Trophoblast cell (in vitro differentiated cells and primary cell): ENCODE measurements at regions not wholly inside any gene's neighbourhood (a gene's known extent, or its start where the extent isn't known, plus 50 kb on each side); places are given as distances from the start of the nearest gene placed in this dataset.
A peak's percentile ranks its signal among the peaks of the same experiment; 100 is the strongest.

Source experiments
- DNase-seq, 2 donors: peaks; one replicate each; pipeline ENCODE4 v3.0.0-alpha.2; 2016
- H2AFZ ChIP-seq: 2 replicates; pipeline ENCODE4 v1.6.1; 2013; ENCODE audit warnings: low read length, moderate library complexity, mild to moderate bottlenecking; ENCODE audit not compliant: insufficient read depth, poor library complexity
- H2AK5ac ChIP-seq: 2 replicates; pipeline ENCODE4 v1.6.1; 2013; ENCODE audit warnings: mild to moderate bottlenecking, low read length
- H2BK120ac ChIP-seq: 2 replicates; pipeline ENCODE4 v1.6.1; 2013; ENCODE audit warnings: low read length, mild to moderate bottlenecking, moderate library complexity; ENCODE audit not compliant: insufficient read depth, poor library complexity
- H2BK12ac ChIP-seq: 2 replicates; pipeline ENCODE4 v1.6.1; 2013; ENCODE audit warnings: mild to moderate bottlenecking, low read length, moderate library complexity
- H2BK5ac ChIP-seq: 2 replicates; pipeline ENCODE4 v1.6.1; 2013; ENCODE audit warnings: low read length, low read depth, moderate library complexity, mild to moderate bottlenecking; ENCODE audit not compliant: poor library complexity
- H3K14ac ChIP-seq: 2 replicates; pipeline ENCODE4 v1.6.1; 2013; ENCODE audit warnings: mild to moderate bottlenecking, low read length
- H3K18ac ChIP-seq: 2 replicates; pipeline ENCODE4 v1.6.1; 2013; ENCODE audit warnings: mild to moderate bottlenecking, low read length
- H3K23ac ChIP-seq: 2 replicates; pipeline ENCODE4 v1.6.1; 2013; ENCODE audit warnings: low read length
- H3K27ac ChIP-seq: 2 replicates; pipeline ENCODE4 v1.5.1; 2013; ENCODE audit warnings: low read depth, mild to moderate bottlenecking, inconsistent platforms, low read length, moderate library complexity
- H3K27me3 ChIP-seq: 2 replicates; pipeline ENCODE4 v1.6.1; 2013; ENCODE audit warnings: inconsistent platforms, mild to moderate bottlenecking, low read length, moderate library complexity; ENCODE audit not compliant: insufficient read depth
- H3K36me3 ChIP-seq, 2 experiments: 1 replicate in 1 of 2; 2 replicates in 1 of 2; pipeline ENCODE4 v1.6.1; 2013; ENCODE audit warnings: low read length in 2 of 2, mild to moderate bottlenecking in 2 of 2, moderate library complexity in 1 of 2; ENCODE audit not compliant: insufficient read depth in 2 of 2, control insufficient read depth in 1 of 2
- H3K4ac ChIP-seq: 2 replicates; pipeline ENCODE4 v1.6.1; 2013; ENCODE audit warnings: low read depth, mild to moderate bottlenecking, low read length, moderate library complexity
- H3K4me1 ChIP-seq, 2 experiments: 1 replicate in 1 of 2; 2 replicates in 1 of 2; pipeline ENCODE4 v1.6.1; 2013; ENCODE audit warnings: low read length in 2 of 2, mild to moderate bottlenecking in 2 of 2, moderate library complexity in 1 of 2; ENCODE audit not compliant: insufficient read depth in 2 of 2, control insufficient read depth in 1 of 2
- H3K4me2 ChIP-seq: 2 replicates; pipeline ENCODE4 v1.6.1; 2013; ENCODE audit warnings: inconsistent platforms, mild to moderate bottlenecking, low read length, moderate library complexity
- H3K4me3 ChIP-seq: 2 replicates; pipeline ENCODE4 v1.5.1; 2013; ENCODE audit warnings: mild to moderate bottlenecking, low read depth, low read length, inconsistent platforms
- H3K79me1 ChIP-seq: one replicate; pipeline ENCODE4 v1.6.1; 2013; ENCODE audit warnings: low read length
- H3K79me2 ChIP-seq: 2 replicates; pipeline ENCODE4 v1.6.1; 2013; ENCODE audit warnings: low read length, mild to moderate bottlenecking; ENCODE audit not compliant: control insufficient read depth, insufficient read depth, poor library complexity
- H3K9ac ChIP-seq: 2 replicates; pipeline ENCODE4 v1.6.1; 2013; ENCODE audit warnings: mild to moderate bottlenecking, low read length
- H3K9me3 ChIP-seq: 2 replicates; pipeline ENCODE4 v1.6.1; 2013; ENCODE audit warnings: low read depth, mild to moderate bottlenecking, control low read depth, inconsistent platforms, low read length; ENCODE audit not compliant: insufficient read depth
- H4K12ac ChIP-seq: 2 replicates; pipeline ENCODE4 v1.6.1; 2013; ENCODE audit warnings: low read depth, mild to moderate bottlenecking, low read length, moderate library complexity
- H4K8ac ChIP-seq: 2 replicates; pipeline ENCODE4 v1.6.1; 2013; ENCODE audit warnings: low read depth, mild to moderate bottlenecking, low read length, moderate library complexity
- H4K91ac ChIP-seq: one replicate; pipeline ENCODE4 v1.6.1; 2013; ENCODE audit warnings: low read depth, mild to moderate bottlenecking, low read length, moderate library complexity
- WGBS: extraction: QIAGEN DNeasy Blood & Tissue Kit; methylation state at CpG from one replicate; pipeline ENCODE4 v1.1.7; 2013; ENCODE audit warnings: missing lambda C conversion rate; ENCODE audit not compliant: insufficient read length, insufficient coverage; ENCODE audit errors: extremely low coverage; 5-methylcytosine and 5-hydroxymethylcytosine counted together

GRCh38 chr21:35578831-35579471 lies 481.4 kb downstream of the SETD4 start:
- Histone ChIP-seq H4K91ac (no peak overlapping the region), H3K79me2 (no peaks in the 10 kb centered on the region), H4K12ac (no peak overlapping the region), H3K36me3 (no peaks in the 10 kb centered on the region), H3K14ac (no peak overlapping the region), H2AK5ac (no peak overlapping the region), H2BK12ac (no peak overlapping the region), H3K27me3 (no peaks in the 10 kb centered on the region), H3K4ac (no peak overlapping the region), H3K4me2 (no peak overlapping the region), H4K8ac (no peak overlapping the region), H3K9ac (no peak overlapping the region), H3K27ac (no peak overlapping the region), H2BK5ac (no peak overlapping the region), H2BK120ac (no peak overlapping the region), H3K18ac (no peak overlapping the region), H3K9me3 (no peaks in the 10 kb centered on the region), H3K23ac (no peak overlapping the region), H2AFZ (no peak overlapping the region), H3K79me1 (no peaks in the 10 kb centered on the region), H3K4me3 (no peak overlapping the region), H3K4me1 (no peaks in the 10 kb centered on the region)
- no CpG with 5 or more reads among the region's 12 CpGs for WGBS
- DNase-seq, result no peak

GRCh38 chr21:35578347-35578782 lies 482.0 kb downstream of the SETD4 start:
- no peaks in the 10 kb centered on the region for H3K79me2 ChIP-seq
- H4K8ac ChIP-seq, result no peak overlapping the region
- H3K14ac ChIP-seq, result no peak overlapping the region
- no peaks in the 10 kb centered on the region for H3K9me3 ChIP-seq
- no CpG with 5 or more reads among the region's 6 CpGs for WGBS
- H2BK5ac ChIP-seq, result no peak overlapping the region
- H2AK5ac ChIP-seq, result no peak overlapping the region
- no peak overlapping the region for H3K27ac ChIP-seq
- H3K4me3 ChIP-seq, result no peak overlapping the region
- no peak overlapping the region for H3K9ac ChIP-seq
- no peaks in the 10 kb centered on the region for H3K4me1 ChIP-seq
- H3K36me3 ChIP-seq, result no peaks in the 10 kb centered on the region
- no peak overlapping the region for H4K91ac ChIP-seq
- no peak overlapping the region for H4K12ac ChIP-seq
- no peak overlapping the region for H3K18ac ChIP-seq
- no peak overlapping the region for H3K4ac ChIP-seq
- no peak for DNase-seq
- no peaks in the 10 kb centered on the region for H3K79me1 ChIP-seq
- H2BK12ac ChIP-seq, result no peak overlapping the region
- H2BK120ac ChIP-seq, result no peak overlapping the region
- H2AFZ ChIP-seq, result no peak overlapping the region
- no peaks in the 10 kb centered on the region for H3K27me3 ChIP-seq
- H3K23ac ChIP-seq, result no peak overlapping the region
- no peak overlapping the region for H3K4me2 ChIP-seq

GRCh38 chr21:35575280-35575915 lies 484.9 kb downstream of the SETD4 start:
- H4K91ac ChIP-seq, result no peak overlapping the region
- no peaks in the 10 kb centered on the region for H3K79me1 ChIP-seq

GRCh38 chr21:35573472-35574374 lies 486.6 kb downstream of the SETD4 start:
- no CpG with 5 or more reads among the region's 6 CpGs for WGBS
- H3K36me3 ChIP-seq, result no peaks in the 10 kb centered on the region
- H3K27ac ChIP-seq, result no peak overlapping the region

More at GRCh38 chr21:35575280-35575915, 484.9 kb downstream of the SETD4 start:
- H2BK12ac ChIP-seq, result no peak overlapping the region
- H3K18ac ChIP-seq, result no peak overlapping the region
- no peaks in the 10 kb centered on the region for H3K9me3 ChIP-seq
- no peak overlapping the region for H3K4me3 ChIP-seq
- H3K23ac ChIP-seq, result no peak overlapping the region
- H2BK120ac ChIP-seq, result no peak overlapping the region
- H3K79me2 ChIP-seq, result no peaks in the 10 kb centered on the region
- no peak overlapping the region for H2BK5ac ChIP-seq
- no peak overlapping the region for H3K9ac ChIP-seq
- H3K14ac ChIP-seq, result no peak overlapping the region
- H3K4me1 ChIP-seq, result no peaks in the 10 kb centered on the region
- H3K4me2 ChIP-seq, result no peak overlapping the region
- no CpG with 5 or more reads among the region's 3 CpGs for WGBS
- H4K12ac ChIP-seq, result no peak overlapping the region
- H3K27ac ChIP-seq, result no peak overlapping the region
- H3K36me3 ChIP-seq, result no peaks in the 10 kb centered on the region
- H2AK5ac ChIP-seq, result no peak overlapping the region
- H3K27me3 ChIP-seq, result no peaks in the 10 kb centered on the region
- DNase-seq, result peak; percentile 54 to 75
- H4K8ac ChIP-seq, result no peak overlapping the region
- no peak overlapping the region for H2AFZ ChIP-seq
- H3K4ac ChIP-seq, result no peak overlapping the region

More at GRCh38 chr21:35573472-35574374, 486.6 kb downstream of the SETD4 start:
- Histone ChIP-seq H2AFZ (no peak overlapping the region), H3K79me1 (no peaks in the 10 kb centered on the region), H3K23ac (no peak overlapping the region), H3K9me3 (no peaks in the 10 kb centered on the region), H3K4ac (no peak overlapping the region), H2BK5ac (no peak overlapping the region), H3K27me3 (no peaks in the 10 kb centered on the region), H3K18ac (no peak overlapping the region), H3K14ac (no peak overlapping the region), H3K9ac (no peak overlapping the region), H3K4me3 (no peak overlapping the region), H4K8ac (no peak overlapping the region), H3K4me1 (no peaks in the 10 kb centered on the region), H2AK5ac (no peak overlapping the region), H4K12ac (no peak overlapping the region), H2BK120ac (no peak overlapping the region), H3K79me2 (no peaks in the 10 kb centered on the region), H2BK12ac (no peak overlapping the region), H4K91ac (no peak overlapping the region), H3K4me2 (no peak overlapping the region)
- no peak for DNase-seq
